Neutrophil (primary cell): ENCODE measurements at regions not wholly inside any gene's neighbourhood (a gene's known extent, or its start where the extent isn't known, plus 50 kb on each side); places are given as distances from the start of the nearest gene placed in this dataset.

Experiments used
- H3K27ac ChIP-seq: fragments of 200-600 bp; sonication (generic); 2 replicates; pipeline ENCODE4 v1.5.1; 2016; ENCODE audit warnings: mild to moderate bottlenecking, moderate library complexity
- H3K27me3 ChIP-seq: fragments of 200-600 bp; sonication (generic); 2 replicates; pipeline ENCODE4 v1.6.0; 2016; ENCODE audit warnings: mild to moderate bottlenecking
- H3K36me3 ChIP-seq: fragments of 200-600 bp; sonication (generic); 2 replicates; pipeline ENCODE4 v1.5.1; 2017
- H3K4me1 ChIP-seq, 2 experiments: fragments of 200-600 bp in 1 of 2; sonication (generic) in 1 of 2; 1 replicate in 1 of 2; 2 replicates in 1 of 2; pipeline versions ENCODE4 v1.5.1 to v1.6.1; 2013 to 2016; ENCODE audit warnings: low read depth in 1 of 2, low read length in 1 of 2, mild to moderate bottlenecking in 1 of 2, moderate library complexity in 1 of 2; ENCODE audit not compliant: control insufficient read depth in 1 of 2, insufficient read depth in 1 of 2
- H3K4me3 ChIP-seq, 2 experiments: fragments of 200-600 bp in 1 of 2; sonication (generic) in 1 of 2; 1 replicate in 1 of 2; 2 replicates in 1 of 2; pipeline ENCODE4 v1.5.1; 2013 to 2016; ENCODE audit warnings: low read depth in 1 of 2, low read length in 1 of 2, mild to moderate bottlenecking in 1 of 2, moderate library complexity in 1 of 2
- H3K9me3 ChIP-seq: fragments of 200-600 bp; sonication (generic); 2 replicates; pipeline ENCODE4 v1.5.1; 2016
- TF ChIP-seq, protein P1 (sequence below): fragments of 200-600 bp; sonication (generic); IDR thresholded peaks from 2 replicates; pipeline ENCODE4 v1.5.1; 2016; ENCODE audit warnings: antibody characterized with exemption

DNA sequence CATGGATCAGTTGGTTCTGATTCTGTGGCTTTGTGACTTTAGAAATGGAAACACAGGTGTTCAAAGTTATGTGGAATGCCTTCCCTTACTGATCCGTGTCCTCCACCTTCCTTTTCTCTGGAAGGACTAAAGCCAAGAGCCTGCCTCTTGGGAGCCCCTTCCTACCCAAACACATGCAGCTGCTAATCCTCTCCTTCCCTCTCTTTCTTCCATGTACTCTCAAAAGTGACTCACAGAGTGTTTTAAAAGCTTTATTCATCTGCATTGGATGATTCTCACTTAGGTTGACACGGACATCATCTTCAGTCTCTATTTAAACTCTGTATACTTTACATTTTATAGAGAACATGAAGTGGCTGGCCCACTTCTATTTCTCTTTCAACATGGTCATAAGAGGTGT lies 856.5 kb upstream of the ARPP21 start:
- Histone ChIP-seq H3K27ac (no peak overlapping the region), H3K27me3 (no peaks in the 10 kb centered on the region), H3K9me3 (no peaks in the 10 kb centered on the region), H3K4me3 (no peak overlapping the region), H3K36me3 (no peaks in the 10 kb centered on the region), H3K4me1 (peaks cover 0 to 17% of the 10 kb centered on the region in 2 experiments)
- TF ChIP-seq, protein P1, sequence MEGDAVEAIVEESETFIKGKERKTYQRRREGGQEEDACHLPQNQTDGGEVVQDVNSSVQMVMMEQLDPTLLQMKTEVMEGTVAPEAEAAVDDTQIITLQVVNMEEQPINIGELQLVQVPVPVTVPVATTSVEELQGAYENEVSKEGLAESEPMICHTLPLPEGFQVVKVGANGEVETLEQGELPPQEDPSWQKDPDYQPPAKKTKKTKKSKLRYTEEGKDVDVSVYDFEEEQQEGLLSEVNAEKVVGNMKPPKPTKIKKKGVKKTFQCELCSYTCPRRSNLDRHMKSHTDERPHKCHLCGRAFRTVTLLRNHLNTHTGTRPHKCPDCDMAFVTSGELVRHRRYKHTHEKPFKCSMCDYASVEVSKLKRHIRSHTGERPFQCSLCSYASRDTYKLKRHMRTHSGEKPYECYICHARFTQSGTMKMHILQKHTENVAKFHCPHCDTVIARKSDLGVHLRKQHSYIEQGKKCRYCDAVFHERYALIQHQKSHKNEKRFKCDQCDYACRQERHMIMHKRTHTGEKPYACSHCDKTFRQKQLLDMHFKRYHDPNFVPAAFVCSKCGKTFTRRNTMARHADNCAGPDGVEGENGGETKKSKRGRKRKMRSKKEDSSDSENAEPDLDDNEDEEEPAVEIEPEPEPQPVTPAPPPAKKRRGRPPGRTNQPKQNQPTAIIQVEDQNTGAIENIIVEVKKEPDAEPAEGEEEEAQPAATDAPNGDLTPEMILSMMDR: no peak

DNA sequence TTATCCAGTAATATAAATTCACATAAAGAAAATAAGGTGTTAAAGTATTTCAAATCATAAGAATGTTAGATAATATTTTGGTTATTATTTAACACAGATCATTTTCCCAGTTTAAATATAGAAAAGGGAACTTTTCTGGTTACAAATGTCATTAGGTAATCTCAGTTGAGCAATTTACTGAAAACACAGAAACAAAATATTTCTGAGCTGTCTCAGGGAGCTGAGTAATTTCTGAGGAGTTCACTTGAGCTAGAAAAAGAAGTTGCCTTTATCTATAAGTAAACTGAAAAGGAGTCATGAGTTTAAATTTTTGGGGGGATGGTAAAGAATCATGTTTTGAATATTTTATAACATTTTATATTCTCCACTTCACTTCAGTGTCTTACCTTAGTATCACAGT lies 855.4 kb upstream of the ARPP21 start:
- Histone ChIP-seq H3K9me3 (no peaks in the 10 kb centered on the region), H3K36me3 (no peaks in the 10 kb centered on the region), H3K4me3 (no peak overlapping the region), H3K4me1 (peaks cover 0 to 17% of the 10 kb centered on the region in 2 experiments), H3K27ac (no peak overlapping the region), H3K27me3 (no peaks in the 10 kb centered on the region)
- TF ChIP-seq, protein P1: no peak

DNA sequence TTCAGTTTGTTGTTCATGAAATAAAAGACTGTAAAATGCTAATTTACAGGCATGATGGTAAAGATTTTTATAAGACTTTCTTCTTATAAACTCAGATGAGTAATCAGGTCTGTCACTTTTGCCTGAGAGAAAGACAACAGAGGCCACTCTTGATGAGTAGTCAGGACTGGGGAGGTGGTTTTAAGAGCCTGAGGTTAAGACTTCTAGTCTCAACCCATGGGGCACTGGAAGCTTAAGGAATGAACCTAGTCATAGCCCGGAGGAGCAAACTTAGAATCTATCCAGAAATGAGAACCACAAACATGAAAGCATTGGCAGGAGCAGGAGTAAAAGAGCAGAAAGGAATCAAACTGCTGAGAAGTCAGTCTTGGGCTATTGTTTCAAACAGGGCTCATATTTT lies 846.3 kb upstream of the ARPP21 start:
- Histone ChIP-seq H3K4me1 (no peaks in the 10 kb centered on the region), H3K9me3 (no peaks in the 10 kb centered on the region), H3K27me3 (no peaks in the 10 kb centered on the region), H3K27ac (no peak overlapping the region), H3K36me3 (no peaks in the 10 kb centered on the region), H3K4me3 (no peak overlapping the region)
- TF ChIP-seq, protein P1: no peak

DNA sequence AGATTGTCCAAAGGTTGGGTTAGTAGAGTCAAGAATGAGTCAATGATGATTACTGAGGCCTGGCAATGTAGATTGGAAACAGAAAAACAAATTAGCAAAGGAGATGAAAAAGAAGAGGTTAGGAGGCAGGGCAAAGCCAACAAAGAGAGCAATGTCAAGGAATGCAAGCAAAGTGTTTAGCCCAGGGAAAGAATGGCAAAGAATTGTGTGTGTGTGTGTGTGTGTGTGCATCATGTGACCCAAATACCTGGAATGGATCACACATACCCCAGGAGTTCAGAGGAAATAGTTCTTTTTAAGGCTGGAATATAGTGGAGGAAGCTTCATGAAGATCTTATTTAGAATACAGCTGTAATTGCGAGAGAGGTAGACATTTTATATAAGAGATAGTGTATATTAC lies 831.7 kb upstream of the ARPP21 start:
- TF ChIP-seq, protein P1: no peak
- Histone ChIP-seq H3K9me3 (no peaks in the 10 kb centered on the region), H3K27ac (no peak overlapping the region), H3K36me3 (no peaks in the 10 kb centered on the region), H3K4me3 (no peak overlapping the region), H3K27me3 (no peaks in the 10 kb centered on the region), H3K4me1 (no peaks in the 10 kb centered on the region)

DNA sequence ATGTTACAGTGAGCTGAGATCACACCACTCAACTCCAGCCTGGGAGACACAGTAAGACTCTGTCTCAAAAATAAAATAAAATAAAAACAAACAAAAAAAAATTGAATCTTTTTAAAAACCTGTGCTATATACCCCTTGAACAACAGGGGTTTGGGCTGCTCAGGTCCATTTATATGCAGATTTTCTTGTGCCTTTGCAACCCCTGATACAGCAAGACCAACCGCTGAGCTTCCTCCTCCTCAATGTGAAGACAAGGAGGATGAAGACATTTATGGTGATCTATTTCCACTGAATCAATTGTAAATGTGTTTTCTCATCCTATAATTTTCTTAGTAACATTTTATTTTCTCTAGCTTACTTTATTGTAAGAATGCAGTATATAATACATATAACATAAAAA lies 831.0 kb upstream of the ARPP21 start:
- no peak overlapping the region for H3K4me3 ChIP-seq
- no peaks in the 10 kb centered on the region for H3K4me1 ChIP-seq
- TF ChIP-seq, protein P1: no peak
- H3K36me3 ChIP-seq: no peaks in the 10 kb centered on the region
- H3K9me3 ChIP-seq: no peaks in the 10 kb centered on the region
- no peaks in the 10 kb centered on the region for H3K27me3 ChIP-seq
- H3K27ac ChIP-seq: no peak overlapping the region

DNA sequence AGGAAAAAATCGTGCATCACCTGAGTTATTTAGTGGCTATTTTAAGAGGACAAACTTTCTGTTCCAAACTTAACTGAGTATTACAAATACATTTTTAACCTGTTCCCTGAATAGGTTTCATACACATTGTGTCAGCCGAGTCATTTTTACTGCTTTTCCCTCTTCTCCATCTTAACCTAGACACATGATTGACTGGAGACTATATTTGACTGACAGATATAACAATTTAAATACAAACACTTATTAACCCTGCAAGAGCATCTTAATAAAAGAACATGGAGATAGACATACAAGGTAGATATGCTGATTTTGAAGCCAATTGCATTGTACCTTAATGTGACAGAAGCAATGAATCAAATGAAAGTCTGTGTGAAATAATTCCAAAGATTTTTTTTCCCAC lies 810.5 kb upstream of the ARPP21 start:
- no peak overlapping the region for H3K4me3 ChIP-seq
- TF ChIP-seq, protein P1: no peak

More for the DNA sequence above, 810.5 kb upstream of the ARPP21 start:
- Histone ChIP-seq H3K27me3 (no peaks in the 10 kb centered on the region), H3K27ac (no peak overlapping the region), H3K36me3 (no peaks in the 10 kb centered on the region), H3K9me3 (no peaks in the 10 kb centered on the region), H3K4me1 (no peaks in the 10 kb centered on the region)
